ENCODE measurements at regions not wholly inside any gene's neighbourhood (a gene's known extent, or its start where the extent isn't known, plus 50 kb on each side); places are given as distances from the start of the nearest gene placed in this dataset.

GRCh38 chr12:85527192-85527591 lies 247.2 kb downstream of the ALX1 start:
- Histone ChIP-seq H3K79me2 (ENCODE audit: control insufficient read depth, insufficient read depth, low read length) (no peaks in the 10 kb centered on the region), H3K9ac (replicated peaks; ENCODE audit: extremely low read depth, insufficient read depth, low read length) (no peak overlapping the region), H3K4me3 (replicated peaks in 1 of 3; ENCODE audit: insufficient read depth in 1 of 3, low read depth in 1 of 3, low read length in 3 of 3) (no peak overlapping the region), H3K9me3 (replicated peaks; ENCODE audit: control insufficient read depth, insufficient read depth, low read length) (no peaks in the 10 kb centered on the region), H3K27me3 (ENCODE audit: control insufficient read depth in 2 of 2, insufficient read depth in 2 of 2, low read length in 2 of 2) (no peaks in the 10 kb centered on the region), H3K36me3 (ENCODE audit: control insufficient read depth in 2 of 2, extremely low read depth in 1 of 2, insufficient read depth in 2 of 2, low read length in 2 of 2) (no peaks in the 10 kb centered on the region), H3K4me2 (ENCODE audit: insufficient read depth, low read length) (no peak overlapping the region), H3K4me1 (ENCODE audit: control insufficient read depth, extremely low read depth, insufficient read depth, low read length) (no peaks in the 10 kb centered on the region), H2AFZ (ENCODE audit: low read depth, low read length) (no peak overlapping the region), H3K9me1 (replicated peaks; ENCODE audit: control insufficient read depth, extremely low read depth, insufficient read depth, low read length) (no peaks in the 10 kb centered on the region), H4K20me1 (replicated peaks; ENCODE audit: control insufficient read depth, extremely low read depth, insufficient read depth, low read length) (no peaks in the 10 kb centered on the region), H3K27ac (ENCODE audit: insufficient read depth, low read depth, low read length) (no peak overlapping the region)
- dilution Hi-C loops (cut with MboI; ENCODE audit: extremely low pct_ligation_motif_present, low sequenced_read_pairs) = no loop called here
- ChIA-PET POLR2A (no interaction called here), CTCF (no interaction called here)
- DNase-seq (ENCODE audit: low read depth, low spot score) (no peak), FAIRE-seq (no peak)
- BruUV-seq (replicated peaks) = no TSS peak
- intact Hi-C loops (cut with micrococcal nuclease) = no loop called here
- TF ChIP-seq POLR2AphosphoS5 (IDR thresholded peaks at IDR 0.05; ENCODE audit: insufficient read depth, low read depth, low read length) (no peak), POLR2A (IDR thresholded peaks at IDR 0.05; ENCODE audit: low read depth, low read length) (no peak), MYC (IDR thresholded peaks at IDR 0.05; ENCODE audit: low read depth, low read length) (no peak), FOS (IDR thresholded peaks at IDR 0.05; ENCODE audit: borderline replicate concordance, insufficient read depth, low read length) (no peak), GATA2 (IDR thresholded peaks at IDR 0.05; ENCODE audit: insufficient read depth, insufficient read length, low read depth, low read length) (no peak), EZH2 (IDR thresholded peaks at IDR 0.05; ENCODE audit: borderline replicate concordance, low read depth, low read length, severe bottlenecking) (no peak), JUN (IDR thresholded peaks at IDR 0.05; ENCODE audit: borderline replicate concordance, insufficient read depth, insufficient read length, low read depth) (no peak)
- TF ChIP-seq, protein P1, sequence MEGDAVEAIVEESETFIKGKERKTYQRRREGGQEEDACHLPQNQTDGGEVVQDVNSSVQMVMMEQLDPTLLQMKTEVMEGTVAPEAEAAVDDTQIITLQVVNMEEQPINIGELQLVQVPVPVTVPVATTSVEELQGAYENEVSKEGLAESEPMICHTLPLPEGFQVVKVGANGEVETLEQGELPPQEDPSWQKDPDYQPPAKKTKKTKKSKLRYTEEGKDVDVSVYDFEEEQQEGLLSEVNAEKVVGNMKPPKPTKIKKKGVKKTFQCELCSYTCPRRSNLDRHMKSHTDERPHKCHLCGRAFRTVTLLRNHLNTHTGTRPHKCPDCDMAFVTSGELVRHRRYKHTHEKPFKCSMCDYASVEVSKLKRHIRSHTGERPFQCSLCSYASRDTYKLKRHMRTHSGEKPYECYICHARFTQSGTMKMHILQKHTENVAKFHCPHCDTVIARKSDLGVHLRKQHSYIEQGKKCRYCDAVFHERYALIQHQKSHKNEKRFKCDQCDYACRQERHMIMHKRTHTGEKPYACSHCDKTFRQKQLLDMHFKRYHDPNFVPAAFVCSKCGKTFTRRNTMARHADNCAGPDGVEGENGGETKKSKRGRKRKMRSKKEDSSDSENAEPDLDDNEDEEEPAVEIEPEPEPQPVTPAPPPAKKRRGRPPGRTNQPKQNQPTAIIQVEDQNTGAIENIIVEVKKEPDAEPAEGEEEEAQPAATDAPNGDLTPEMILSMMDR (IDR thresholded peaks at IDR 0.05; ENCODE audit: extremely low read depth in 1 of 2, insufficient read depth in 1 of 2, low read depth in 1 of 2, low read length in 2 of 2) = no peak
- TF ChIP-seq, protein P2, sequence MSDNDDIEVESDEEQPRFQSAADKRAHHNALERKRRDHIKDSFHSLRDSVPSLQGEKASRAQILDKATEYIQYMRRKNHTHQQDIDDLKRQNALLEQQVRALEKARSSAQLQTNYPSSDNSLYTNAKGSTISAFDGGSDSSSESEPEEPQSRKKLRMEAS (IDR thresholded peaks at IDR 0.05; ENCODE audit: insufficient read depth, insufficient read length) = no peak
